ENCODE measurements at regions not wholly inside any gene's neighbourhood (a gene's known extent, or its start where the extent isn't known, plus 50 kb on each side); places are given as distances from the start of the nearest gene placed in this dataset.

DNA sequence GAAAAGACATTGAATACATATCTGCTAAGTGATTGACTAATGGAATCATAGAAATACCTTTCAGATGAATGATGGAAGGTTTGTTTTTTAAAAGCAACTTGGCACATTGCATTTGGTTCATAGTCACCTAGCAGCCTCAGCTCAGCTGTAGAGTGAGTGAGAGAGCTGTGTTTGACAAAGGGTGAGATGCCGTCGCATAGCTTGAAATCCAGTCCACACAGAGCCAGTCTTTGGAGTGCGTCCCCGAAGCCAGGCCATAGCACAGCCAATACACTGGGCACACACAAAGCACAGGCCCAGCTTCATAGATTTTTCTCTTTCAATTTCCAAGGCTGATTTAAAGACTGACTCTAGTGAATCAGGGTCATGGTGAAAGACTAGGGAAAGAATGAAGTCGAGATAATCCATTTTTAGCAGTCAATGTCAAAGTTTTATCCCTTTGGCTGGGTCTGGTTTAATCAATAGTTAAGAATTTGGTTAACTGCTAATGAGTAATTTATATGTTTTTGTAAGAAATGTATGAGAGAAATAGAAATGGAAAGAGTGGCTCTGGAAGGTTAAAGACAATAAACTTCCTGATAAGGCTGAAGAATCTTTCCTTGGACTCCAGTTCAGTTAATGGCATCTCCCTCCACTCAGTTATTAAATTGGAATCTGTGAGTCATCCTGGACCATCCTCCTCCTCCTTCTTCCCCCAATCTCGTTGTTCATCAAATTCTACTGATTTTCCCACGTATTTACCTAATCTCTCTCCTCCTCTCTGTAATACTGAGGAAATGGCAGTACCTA is 101.2 kb upstream of the IRF2BP2 start:
- DNase-seq, result no peak

DNA sequence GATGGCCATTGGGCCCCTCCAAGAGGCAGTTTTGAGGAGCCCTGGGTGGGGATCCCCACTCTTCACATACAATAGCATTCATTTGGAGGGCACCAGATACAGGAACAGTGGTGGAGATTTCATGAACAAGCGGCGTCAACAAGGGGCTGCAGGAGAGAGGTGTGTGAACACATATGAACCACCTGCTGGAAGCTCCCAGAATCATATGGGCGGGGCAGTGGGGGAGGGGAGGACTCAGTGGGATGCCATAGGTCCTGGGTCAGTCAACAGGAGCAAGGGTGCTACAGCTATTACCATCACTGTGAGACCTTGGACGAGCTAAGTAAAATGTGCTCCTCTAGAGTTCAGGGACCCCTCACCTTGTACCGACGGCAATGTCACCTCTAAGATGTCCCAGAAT is 100.4 kb upstream of the IRF2BP2 start:
- DNase-seq, result no peak

DNA sequence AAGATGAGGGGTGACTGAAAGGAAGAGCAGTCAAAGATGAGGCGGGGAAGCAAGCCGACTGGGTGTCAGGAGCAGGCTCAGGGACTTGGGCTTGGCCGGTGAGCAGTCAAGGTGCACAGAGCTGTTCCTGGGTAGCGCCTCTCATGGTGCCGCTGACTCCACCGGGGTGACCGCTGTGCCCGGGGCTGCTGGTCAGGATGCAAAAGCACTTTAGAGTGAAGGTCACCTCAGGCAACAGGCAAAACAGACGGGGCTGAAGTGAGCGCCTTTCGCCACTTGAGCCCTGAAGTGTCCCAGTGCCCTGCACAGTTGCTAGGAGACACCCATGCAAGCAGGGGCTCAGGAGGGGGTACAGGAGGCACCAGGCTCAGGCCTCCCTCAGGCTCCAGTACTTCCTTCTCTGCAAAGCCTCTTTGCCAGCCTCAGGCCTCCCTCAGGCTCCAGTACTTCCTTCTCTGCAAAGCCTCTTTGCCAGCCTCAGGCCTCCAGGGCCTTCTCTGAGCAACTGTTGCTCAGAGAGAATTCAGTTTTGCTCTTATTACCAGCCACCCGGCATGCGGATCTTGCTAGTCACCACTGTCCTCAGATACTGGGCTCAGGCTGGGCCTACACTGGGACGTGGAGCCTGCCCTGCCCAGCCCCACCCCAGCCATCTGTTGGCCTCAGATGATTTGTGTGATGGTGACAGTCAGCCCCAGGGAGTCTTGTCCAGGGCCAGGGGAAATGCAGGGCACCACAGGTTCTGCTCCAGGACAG is 99.7 kb upstream of the IRF2BP2 start:
- no peak for DNase-seq

DNA sequence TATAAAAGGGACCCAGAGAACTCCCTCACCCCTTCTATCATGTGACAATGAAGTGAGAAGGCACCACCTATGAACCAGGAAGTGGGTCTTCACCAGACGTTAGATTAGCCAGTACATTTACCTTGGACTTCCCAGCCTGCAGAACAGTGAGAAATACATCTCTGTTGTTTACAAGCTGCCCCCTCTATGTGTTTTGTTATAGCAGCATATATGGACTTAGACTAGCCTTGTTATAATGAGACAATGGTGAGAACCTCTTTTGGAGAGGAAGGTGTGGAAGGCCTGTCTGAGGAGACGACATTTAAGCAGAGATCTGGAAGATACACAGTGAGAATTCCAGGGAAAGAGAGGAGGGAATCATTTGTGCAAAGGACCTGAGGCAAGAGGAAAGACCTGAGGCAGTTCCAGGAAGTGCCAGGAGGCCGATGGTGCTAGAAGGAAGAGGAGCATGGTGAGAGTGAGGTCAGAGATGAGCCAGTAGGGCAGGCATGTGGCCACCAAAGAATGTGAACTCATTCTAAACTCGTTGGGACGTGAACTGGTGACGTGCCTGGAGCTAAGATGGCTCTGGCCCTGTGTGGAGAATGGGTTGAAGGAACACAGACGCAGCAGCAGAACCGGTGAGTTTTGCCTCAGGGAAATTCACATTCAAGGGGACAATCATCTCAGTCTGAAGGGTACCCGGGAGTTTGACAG is 98.9 kb upstream of the IRF2BP2 start:
- no peak for DNase-seq

DNA sequence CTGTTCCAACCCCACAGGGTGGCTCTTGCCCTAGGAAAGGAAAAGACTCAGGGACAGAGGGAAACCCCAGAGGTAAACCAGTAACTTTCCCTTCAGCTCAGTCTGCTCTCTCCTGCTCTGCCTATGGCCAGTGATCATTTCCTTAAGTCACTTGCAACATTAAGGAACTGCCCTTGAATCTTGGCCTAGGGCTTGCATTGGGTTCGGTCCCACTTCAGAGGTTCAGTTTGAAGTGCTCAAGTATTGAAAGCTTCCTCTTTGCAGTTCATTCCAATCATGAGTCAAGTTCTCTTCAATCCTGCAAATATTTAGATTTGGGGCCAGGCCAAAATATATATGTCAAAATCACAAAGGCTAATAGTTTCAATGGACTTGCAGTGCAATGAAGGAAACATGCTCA is 97.7 kb upstream of the IRF2BP2 start:
- no peak for DNase-seq

DNA sequence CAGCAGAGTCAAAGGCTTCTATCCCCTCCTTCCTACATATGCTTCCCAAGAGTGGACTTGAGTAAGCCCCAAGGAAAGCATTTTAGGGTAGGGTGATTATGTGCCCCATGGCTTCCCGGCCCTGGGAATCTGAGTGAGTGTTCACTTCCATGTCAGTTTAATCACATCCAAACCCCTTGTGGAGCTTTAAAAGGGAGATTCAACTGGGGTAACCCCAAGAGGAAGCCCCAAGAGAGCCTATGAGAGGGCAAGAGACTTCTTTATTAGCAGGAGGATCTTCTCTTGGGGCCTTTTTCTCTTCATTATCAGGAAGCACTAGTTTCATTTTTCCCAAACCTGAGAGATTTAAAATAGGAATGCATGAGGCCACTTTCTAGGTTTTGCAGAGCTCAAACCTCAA is 97.0 kb upstream of the IRF2BP2 start:
- no peak for DNase-seq

DNA sequence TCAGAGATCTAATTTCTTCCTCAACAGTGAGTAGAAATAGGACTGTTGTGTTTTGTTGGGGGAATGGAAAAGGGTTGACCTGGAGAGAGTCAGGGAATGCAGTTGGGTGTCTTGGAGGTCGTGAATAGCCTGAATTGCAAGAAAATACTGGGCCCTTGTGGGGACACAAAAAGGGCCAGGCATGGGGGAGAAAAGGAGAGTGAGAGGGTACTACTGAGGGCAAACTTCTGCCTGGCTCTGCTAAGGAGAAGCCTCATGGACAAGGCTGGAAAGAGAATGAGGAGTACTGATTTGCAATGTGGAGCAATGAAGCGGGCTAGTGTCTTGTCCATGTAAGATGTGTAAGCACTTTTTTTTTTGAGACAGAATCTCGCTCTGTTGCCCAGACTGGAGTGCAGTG is 96.2 kb upstream of the IRF2BP2 start:
- DNase-seq, result no peak

DNA sequence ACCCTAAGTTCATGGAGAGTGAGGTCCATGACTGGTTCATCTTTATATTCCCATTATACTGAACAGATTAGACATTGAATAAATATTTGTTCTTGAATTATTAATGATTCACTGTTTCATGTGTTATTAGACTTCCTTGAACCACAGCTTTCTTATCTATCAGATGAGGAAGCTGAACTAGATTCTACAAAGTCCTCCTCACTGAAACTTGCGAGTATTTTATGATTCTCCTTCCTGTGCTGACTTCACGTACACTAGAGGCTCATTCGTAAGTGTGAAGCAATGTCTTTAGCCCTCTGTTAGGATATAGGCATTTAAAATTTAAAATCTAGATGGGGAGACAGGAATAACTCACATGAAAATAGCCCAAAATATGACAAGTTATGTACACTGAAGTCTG is 95.6 kb upstream of the IRF2BP2 start:
- DNase-seq, result no peak

DNA sequence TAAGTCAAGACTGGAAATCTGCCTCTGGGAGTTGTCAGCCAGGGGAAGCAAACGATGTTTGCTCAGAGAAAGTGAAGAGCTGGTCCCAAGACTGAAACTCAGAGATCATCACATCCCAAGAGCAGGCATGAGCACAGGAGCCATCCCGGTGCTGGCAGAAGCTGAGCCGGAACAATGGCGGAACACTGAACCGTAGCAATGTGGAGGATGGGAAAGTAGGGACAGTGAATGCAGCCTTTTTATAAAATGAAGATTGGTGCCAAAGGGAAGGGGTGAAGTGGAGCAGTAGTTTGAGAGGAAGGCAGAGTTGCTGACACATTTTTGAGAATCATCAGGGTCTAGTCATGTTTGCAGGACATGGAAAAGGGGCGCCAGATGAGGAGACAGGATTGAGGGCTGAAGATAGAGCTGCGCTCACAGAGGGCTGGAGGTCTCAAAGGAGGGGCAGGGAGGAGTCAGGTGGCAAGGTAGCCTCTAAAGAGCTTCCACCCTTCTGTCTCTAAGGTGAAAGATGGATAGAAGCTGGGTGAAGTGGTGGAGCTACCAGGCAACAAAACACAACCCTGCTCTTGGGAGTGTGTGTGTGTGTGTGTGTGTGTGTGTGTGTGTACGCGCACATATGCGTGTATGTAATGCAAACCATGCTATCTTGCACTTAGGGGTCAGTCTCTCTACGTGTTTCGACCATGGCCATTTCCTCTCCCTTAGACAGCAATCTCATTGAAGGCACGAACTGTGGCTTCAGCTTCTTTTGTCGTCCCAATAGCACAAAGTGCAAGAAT is 94.3 kb upstream of the IRF2BP2 start:
- DNase-seq, result no peak

DNA sequence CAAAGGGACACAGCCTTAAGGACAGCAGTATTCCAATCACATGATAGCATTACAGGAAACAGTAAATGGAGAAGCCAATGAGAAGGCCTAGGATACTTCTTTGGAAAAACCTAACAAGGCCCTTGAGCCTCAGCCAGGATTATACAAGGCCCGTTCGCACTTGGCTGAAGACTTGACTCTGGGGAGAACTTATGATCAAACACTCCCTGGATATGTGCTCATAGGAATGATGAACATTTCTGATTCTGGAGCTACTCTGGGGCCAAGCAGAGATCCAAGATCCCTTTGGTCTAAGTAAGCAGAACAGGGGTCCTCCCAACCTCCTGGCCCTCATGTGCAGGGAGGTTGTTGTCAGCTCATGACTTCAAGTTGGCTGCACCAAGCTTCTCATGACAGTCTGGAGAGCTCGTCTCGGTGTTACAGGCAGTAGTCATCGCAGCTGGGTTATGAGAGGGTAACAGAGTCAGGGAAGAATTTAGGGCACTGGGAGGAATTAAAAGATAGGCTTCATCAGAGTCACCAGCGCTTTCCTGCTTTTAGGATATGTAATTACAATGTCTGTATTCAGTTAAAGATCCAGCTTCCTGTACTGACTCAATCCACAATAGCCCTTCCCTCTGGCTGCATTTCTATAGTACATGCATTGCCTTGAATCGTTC is 92.5 kb upstream of the IRF2BP2 start:
- no peak for DNase-seq

DNA sequence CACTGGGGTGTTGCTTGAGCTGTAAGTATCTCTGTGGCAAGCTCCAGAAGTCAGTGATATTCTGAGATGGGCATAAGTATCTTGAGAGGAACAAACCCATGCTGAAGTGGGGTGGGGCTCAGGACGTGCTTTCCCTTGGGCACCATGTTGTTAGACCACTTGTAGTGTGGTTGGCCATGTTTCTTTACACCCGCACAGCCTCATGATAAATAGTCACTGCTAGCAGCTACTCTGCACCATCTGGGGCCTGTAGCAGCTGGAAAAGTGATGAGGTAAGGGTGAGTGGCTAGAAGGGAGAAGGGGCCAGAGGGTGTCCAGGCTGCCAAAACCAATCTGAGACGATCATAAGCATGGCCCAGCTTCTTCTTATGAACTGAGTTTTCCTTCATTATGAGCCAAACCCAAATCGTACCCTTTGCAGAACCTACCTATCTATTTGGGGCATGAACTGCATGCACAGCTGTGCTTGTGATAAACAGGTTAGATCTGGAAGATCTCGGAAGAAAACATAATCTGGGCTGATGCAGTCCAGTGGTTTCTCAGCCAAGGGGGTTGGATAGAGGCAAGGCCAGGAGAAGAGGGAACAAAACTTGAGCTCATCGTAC is 91.9 kb upstream of the IRF2BP2 start:
- no peak for DNase-seq

DNA sequence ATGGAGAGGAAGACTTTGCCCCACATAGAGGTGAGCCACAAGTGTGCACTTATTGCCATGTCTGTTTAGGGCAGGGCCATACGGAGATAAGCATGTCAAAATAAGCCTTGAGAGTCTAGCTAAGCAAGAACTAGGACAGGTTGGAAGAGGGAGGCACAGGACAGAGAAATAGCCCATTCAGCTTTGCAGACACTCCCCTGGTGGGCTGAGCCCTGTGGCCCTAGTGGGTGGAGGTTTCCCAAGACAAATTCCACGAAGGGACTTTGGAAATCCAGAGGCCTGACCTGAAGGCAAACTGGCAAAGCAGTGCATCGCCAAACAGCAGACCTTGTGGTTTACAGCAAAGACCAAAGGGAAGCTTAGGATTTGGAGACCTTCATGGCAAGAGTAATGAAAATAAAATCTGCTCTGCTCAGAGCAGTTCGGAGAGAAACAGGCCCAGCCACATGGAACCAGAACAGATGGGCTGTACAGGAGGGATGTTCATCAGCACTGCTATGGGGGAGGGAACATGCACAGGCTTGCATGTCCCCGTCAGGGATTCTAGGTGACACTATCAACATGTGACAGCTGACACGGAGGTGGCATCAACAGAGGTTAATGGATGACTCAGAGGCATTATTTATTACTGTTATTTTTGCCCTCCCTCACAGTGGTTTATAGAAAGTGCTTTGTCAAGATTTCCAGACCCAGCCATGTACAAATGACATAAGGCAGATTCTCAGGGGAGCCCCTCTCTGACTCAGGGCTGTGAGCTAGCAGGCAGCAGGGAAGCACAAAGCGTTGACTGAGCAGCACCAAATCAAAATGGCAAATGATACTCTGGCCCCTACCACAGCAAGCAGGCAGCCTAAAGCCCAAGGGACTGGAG is 90.1 kb upstream of the IRF2BP2 start:
- DNase-seq, result no peak

DNA sequence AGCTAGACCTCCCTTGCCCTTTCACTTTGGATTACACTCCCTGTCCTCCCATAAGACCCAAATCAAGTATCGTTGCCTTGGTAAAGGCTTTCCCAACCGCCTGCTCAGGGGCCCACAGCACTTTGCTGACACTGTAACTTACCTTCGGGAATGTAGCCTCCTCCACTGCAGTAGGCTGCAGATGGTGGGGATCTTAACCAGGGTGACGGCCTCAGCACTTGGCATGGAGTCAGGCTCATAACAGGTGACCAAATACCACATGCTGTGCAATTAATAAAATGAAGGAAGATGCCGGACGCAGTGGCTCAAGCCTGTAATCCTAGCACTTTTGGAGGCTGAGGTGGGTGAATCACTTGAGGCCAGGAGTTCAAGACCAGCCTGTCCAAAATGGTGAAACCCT is 88.7 kb upstream of the IRF2BP2 start:
- DNase-seq, result no peak

DNA sequence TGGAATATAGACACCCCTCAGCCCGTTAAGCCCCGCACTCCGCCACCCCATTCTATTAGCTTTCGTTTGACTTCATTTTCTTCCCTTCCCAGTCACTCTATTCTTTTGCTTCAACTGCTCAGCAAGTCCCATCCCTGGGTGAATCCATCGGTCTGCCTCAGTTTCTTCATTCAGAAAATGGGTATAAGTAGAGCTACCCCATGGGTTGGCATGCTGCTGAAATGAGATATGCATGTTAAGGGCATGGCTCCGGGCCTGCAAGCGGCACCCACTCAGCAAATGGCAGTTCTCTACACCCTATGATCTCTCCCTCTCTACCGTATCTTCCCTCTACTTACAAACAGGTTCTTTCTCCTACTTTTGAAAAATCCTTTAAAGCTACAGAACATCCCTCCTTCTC is 87.8 kb upstream of the IRF2BP2 start:
- no peak for DNase-seq

DNA sequence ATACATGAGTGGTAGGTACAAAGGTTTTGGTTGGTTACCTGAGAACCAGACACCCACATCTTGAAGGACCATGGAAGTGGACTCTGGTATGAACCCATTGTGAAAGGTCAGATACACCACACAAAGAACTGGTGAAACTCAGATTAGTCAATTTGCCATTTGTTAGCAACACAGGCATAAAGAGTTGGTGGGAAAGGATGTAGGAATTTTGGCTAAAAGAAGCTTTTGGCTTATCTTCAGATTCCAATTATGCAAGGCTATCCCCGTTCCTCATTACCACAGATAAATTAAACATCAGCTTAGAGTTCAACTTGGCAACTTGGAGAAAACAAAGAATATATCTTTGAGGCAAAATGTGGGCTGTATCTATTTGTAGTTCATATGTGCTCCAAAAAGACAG is 87.0 kb upstream of the IRF2BP2 start:
- no peak for DNase-seq

DNA sequence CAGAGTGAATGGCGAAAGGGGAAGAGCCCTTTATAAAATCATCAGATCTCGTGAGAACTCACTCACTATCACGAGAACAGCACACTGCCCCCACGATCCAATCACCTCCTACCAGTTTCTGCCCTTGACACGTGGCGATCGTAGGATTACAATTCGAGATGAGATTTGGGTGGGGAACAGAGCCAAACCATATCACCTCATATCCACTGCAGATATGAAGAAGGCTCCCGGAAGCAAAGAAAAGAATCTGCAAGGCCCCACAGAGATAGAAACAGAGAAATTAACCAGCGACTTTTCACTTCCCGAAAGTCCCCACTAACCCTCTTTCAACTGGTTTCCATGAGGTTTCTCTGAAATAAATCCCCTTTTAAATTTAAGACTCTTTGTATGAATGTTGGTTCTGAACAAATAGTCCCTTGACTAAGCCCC is 86.2 kb upstream of the IRF2BP2 start:
- DNase-seq, result no peak

DNA sequence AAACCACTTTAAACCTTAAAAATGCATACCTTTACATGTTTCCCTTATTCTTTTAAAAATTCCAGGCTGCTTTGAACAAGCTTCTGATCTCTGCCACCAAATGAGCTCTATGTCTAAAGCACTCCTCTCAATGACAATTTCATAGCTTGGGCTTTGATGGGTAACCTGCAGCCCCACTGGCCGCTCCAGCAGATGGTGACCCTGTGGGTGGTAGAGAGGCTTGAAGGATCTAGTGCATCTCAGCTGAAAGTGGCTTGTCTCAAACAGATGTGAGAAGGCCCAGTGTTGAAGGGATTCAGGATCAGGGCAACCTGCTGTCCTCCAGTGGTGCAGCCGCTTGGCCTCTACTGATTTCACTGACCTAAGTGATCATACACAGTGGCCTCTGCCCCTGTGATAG is 84.7 kb upstream of the IRF2BP2 start:
- DNase-seq, result no peak

DNA sequence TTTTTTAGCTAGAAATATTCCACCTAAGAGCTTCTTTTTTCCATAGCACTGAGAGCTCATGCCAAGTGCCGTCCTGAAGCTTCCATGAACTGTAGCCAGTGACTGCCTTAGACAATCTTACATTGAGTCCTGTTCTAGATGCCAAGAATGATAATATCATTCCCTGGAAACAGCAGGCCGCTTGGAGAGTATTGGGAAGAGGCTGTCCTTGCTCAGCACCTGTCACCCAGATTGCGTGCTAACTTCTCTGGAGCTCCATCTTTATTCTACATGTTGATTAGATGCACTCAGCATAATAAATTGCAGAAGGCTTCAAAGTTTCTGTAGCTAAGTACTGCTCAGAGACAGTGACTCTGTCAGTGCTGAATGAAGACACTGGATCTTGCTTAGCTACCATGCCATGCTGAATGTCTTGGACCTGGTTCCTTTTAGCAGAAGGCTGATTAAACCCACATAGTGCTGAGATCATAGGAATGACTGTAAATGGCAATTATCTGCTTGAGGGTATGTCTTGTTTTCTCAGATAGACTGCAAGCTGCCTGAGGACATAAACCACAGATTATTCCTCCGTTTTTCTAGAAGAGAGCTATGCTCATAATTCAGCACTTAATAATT is 83.1 kb upstream of the IRF2BP2 start:
- DNase-seq, result no peak

DNA sequence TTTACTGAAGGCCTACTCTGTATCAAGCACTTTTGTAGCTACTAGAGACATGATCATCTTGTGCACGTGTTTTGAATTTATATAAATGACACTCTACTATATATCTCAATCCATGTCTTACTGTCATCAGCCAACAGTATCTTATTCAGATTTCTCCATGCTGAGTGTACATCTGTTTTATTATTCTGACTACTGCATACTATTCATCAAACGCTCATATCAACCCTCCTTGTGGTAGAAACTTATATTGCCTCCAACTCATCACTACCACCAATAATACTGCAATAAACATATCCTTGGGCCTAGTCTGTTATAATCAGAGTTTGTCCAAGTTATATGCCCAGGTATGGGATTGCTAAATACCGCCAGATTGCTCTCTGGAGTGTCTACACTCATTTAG is 81.6 kb upstream of the IRF2BP2 start:
- no peak for DNase-seq

Measured in nucleus accumbens (tissue), 56 donors.